Lower lobe of right lung (tissue), 2 donors: ENCODE measurements at regions not wholly inside any gene's neighbourhood (a gene's known extent, or its start where the extent isn't known, plus 50 kb on each side); places are given as distances from the start of the nearest gene placed in this dataset.

Experiments used
- ATAC-seq, 2 donors: fragments of 200-7000 bp; cut with Tn5 transposase; one replicate each; pipeline ENCODE4 v1.9.1; 2020 to 2022; ENCODE audit warnings: mild to moderate bottlenecking in 2 of 2, moderate library complexity in 2 of 2
- DNase-seq: peaks from one replicate; pipeline ENCODE4 v3.0.0-alpha.2; 2020
- H3K27ac ChIP-seq: fragments of 200-600 bp; one replicate; pipeline ENCODE4 v1.8.0; 2022
- H3K27me3 ChIP-seq: fragments of 200-600 bp; one replicate; pipeline ENCODE4 v1.8.0; 2022; ENCODE audit warnings: low read depth
- H3K36me3 ChIP-seq: fragments of 200-600 bp; one replicate; pipeline ENCODE4 v1.8.0; 2022; ENCODE audit warnings: mild to moderate bottlenecking
- H3K4me1 ChIP-seq: fragments of 200-600 bp; one replicate; pipeline ENCODE4 v1.8.0; 2022
- H3K4me3 ChIP-seq: fragments of 200-600 bp; one replicate; pipeline ENCODE4 v1.8.0; 2022; ENCODE audit warnings: mild to moderate bottlenecking
- H3K9me3 ChIP-seq: fragments of 200-600 bp; one replicate; pipeline ENCODE4 v1.8.0; 2022
- intact Hi-C: fragments of 100-400 bp; cut with DNase I; formaldehyde crosslinking; loops from one replicate; pipeline ENCODE4 v1.11.0; 2022
- TF ChIP-seq, protein P1 (sequence below): fragments of 200-600 bp; IDR thresholded peaks from one replicate; pipeline ENCODE4 v1.8.0; 2022; ENCODE audit warnings: antibody characterized with exemption, mild to moderate bottlenecking
- donor health status: DM: no; HTN: yes; CAD: no; lungs with severe emphysema.

DNA sequence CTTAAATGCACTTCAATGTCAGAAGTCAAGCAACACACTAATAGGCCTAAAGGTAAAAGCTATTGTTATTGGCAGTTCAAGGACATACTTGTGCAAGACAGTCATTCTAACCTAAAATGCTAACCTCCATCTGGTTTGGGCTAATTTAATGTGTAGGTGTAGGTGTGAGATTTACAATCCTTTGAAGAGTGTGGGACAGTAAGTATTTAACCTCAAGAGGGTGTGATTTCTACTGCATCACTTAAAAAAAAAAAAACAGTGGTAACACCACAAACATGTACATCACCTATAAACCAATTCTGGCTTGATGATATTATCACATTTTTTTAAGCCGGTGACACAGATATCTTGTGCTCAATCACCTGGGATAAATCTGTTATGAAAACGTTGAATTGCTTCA, 127.5 kb upstream of the MEF2C start:
- no peaks in the 10 kb centered on the region for H3K9me3 ChIP-seq
- no peaks in the 10 kb centered on the region for H3K27me3 ChIP-seq
- intact Hi-C loops: no loop called here
- no peaks in the 10 kb centered on the region for H3K36me3 ChIP-seq
- no peaks in the 10 kb centered on the region for H3K4me1 ChIP-seq
- no peak overlapping the region for H3K4me3 ChIP-seq
- ATAC-seq: no peak
- H3K27ac ChIP-seq: no peak overlapping the region
- TF ChIP-seq, protein P1, sequence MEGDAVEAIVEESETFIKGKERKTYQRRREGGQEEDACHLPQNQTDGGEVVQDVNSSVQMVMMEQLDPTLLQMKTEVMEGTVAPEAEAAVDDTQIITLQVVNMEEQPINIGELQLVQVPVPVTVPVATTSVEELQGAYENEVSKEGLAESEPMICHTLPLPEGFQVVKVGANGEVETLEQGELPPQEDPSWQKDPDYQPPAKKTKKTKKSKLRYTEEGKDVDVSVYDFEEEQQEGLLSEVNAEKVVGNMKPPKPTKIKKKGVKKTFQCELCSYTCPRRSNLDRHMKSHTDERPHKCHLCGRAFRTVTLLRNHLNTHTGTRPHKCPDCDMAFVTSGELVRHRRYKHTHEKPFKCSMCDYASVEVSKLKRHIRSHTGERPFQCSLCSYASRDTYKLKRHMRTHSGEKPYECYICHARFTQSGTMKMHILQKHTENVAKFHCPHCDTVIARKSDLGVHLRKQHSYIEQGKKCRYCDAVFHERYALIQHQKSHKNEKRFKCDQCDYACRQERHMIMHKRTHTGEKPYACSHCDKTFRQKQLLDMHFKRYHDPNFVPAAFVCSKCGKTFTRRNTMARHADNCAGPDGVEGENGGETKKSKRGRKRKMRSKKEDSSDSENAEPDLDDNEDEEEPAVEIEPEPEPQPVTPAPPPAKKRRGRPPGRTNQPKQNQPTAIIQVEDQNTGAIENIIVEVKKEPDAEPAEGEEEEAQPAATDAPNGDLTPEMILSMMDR: no peak
- DNase-seq: no peak

DNA sequence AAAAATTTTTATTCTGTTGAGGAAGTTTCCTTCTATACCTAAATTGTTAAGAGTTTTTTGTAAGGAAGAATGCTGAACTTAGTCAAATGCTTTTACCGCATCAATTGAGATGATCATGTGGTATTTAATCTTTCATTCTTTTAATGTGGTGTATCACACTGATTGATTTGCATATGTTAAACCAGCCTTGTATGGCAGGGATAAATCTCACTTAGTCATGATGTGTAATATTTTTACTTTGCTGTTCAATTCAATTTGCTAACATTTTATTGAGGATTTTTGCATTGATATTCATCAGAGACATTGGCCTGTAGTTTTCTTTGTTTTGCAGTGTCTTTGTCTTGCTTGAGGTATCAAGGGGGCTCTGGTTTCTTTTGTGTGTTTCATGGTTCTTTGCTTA, 125.3 kb upstream of the MEF2C start:
- Histone ChIP-seq H3K36me3 (no peaks in the 10 kb centered on the region), H3K4me1 (no peaks in the 10 kb centered on the region), H3K4me3 (no peak overlapping the region), H3K27me3 (no peaks in the 10 kb centered on the region), H3K9me3 (no peaks in the 10 kb centered on the region), H3K27ac (no peak overlapping the region)
- intact Hi-C loops: no loop called here
- TF ChIP-seq, protein P1: no peak
- ATAC-seq (no peak), DNase-seq (no peak)

DNA sequence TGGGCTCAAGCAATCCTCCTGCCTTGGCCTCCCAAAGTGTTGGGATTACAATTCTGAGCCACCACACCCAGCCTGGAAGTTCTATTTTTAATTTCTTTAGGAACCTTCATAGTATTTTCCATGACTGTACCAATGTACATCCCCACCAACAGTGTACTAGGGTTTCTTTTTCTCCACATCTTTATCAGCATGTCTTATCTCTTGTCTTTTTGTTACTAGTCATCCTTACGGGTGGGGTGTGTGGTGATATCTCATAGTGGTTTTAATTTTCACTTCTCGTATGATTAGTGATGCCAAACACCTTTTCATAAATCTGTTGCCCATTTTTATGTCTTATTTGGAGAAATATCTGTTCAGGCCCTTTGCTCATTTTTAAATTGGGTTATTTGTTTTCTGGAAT, 123.0 kb upstream of the MEF2C start:
- TF ChIP-seq, protein P1: no peak
- intact Hi-C loops: no loop called here
- Histone ChIP-seq H3K9me3 (no peaks in the 10 kb centered on the region), H3K4me1 (no peaks in the 10 kb centered on the region), H3K4me3 (no peak overlapping the region), H3K36me3 (no peaks in the 10 kb centered on the region), H3K27me3 (no peaks in the 10 kb centered on the region), H3K27ac (no peak overlapping the region)
- DNase-seq (no peak), ATAC-seq (no peak)

DNA sequence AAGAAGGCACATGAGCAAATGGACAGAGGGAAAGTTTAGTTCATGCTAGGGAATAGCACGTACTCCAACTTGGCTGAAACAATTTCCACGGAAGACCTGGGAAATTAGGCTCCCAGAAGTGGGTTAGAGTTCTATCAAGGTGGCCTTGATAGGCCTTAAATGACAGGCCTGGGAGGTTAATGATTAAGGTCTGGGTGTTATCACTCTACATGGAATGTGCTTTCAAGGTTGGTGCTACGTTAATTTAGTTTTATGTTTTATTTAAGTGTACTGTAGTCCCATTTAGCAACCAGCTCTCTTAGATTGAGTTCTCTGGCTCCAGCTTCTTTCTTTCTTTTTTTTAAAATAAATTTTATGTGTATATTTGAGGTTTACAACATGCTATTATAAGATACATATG, 121.4 kb upstream of the MEF2C start:
- H3K27ac ChIP-seq: no peak overlapping the region
- no peak for ATAC-seq
- TF ChIP-seq, protein P1: no peak
- DNase-seq: no peak
- H3K36me3 ChIP-seq: no peaks in the 10 kb centered on the region
- intact Hi-C loops: no loop called here
- no peaks in the 10 kb centered on the region for H3K4me1 ChIP-seq
- H3K9me3 ChIP-seq: no peaks in the 10 kb centered on the region
- H3K27me3 ChIP-seq: no peaks in the 10 kb centered on the region
- no peak overlapping the region for H3K4me3 ChIP-seq

DNA sequence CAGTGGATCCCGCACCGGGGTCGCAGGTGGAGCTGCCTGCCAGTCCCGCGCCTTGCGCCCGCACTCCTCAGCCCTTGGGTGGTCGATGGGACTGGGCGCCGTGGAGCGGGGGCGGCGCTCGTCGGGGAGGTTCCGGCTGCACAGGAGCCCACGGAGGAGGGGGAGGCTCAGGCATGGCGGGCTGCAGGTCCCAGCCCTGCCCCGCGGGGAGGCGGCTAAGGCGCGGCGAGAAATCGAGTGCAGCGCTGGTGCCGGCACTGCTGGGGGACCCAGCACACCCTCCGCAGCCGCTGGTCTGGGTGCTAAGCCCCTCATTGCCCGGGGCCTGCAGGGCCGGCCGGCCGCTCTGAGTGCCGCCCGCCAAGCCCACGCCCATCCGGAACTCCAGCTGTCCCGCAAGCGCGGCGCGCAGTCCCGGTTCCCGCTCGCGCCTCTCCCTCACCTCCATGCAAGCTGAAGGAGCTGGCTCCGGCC, 120.6 kb upstream of the MEF2C start:
- Histone ChIP-seq H3K27me3 (no peaks in the 10 kb centered on the region), H3K4me3 (no peak overlapping the region), H3K36me3 (no peaks in the 10 kb centered on the region), H3K9me3 (no peaks in the 10 kb centered on the region), H3K27ac (no peak overlapping the region), H3K4me1 (no peaks in the 10 kb centered on the region)
- ATAC-seq (no peak), DNase-seq (peak; percentile 26)
- intact Hi-C loops: no loop called here
- TF ChIP-seq, protein P1: no peak

DNA sequence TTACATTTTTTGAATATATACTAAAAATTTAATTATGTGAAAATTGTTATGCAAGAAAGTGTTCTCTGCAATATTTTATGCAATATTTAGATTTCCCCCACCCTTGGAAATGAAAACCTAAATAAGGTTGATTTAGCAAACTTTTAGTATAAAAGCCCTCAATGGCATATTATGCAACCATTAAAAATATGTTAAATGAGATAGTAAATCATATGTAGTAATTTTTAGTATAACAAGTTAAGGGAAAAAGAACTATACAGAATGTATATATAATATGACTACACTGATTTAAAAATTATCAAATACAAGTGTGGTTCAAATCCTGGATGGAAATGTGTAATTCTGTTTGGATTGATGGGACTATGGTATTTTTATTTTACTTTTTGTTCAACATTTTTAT, 116.9 kb upstream of the MEF2C start:
- ATAC-seq: no peak
- no peaks in the 10 kb centered on the region for H3K27me3 ChIP-seq
- H3K36me3 ChIP-seq: no peaks in the 10 kb centered on the region
- no peaks in the 10 kb centered on the region for H3K4me1 ChIP-seq
- H3K4me3 ChIP-seq: no peak overlapping the region
- intact Hi-C loops: no loop called here
- DNase-seq: no peak
- H3K27ac ChIP-seq: no peak overlapping the region
- TF ChIP-seq, protein P1: no peak
- no peaks in the 10 kb centered on the region for H3K9me3 ChIP-seq
